SK-N-SH treated with all-trans-retinoic acid at 6 μM for 48 hours (cell line): ENCODE measurements at regions not wholly inside any gene's neighbourhood (a gene's known extent, or its start where the extent isn't known, plus 50 kb on each side); places are given as distances from the start of the nearest gene placed in this dataset.

Experiments
- ATAC-seq: fragments of 200-7000 bp; cut with Tn5 transposase; 3 replicates; pipeline ENCODE4 v1.9.1; 2020; ENCODE audit warnings: mild to moderate bottlenecking, moderate library complexity
- ARNTL ChIP-seq: fragments of 450-650 bp; formaldehyde crosslinking; IDR thresholded peaks from 2 replicates; pipeline ENCODE4 v1.5.0; 2020; ENCODE audit warnings: low read depth, mild to moderate bottlenecking, moderate library complexity, borderline replicate concordance
- BACH2 ChIP-seq: fragments of 250-450 bp; sonication (Bioruptor Pico); IDR thresholded peaks from 2 replicates; pipeline ENCODE4 v1.9.0; 2021; ENCODE audit warnings: mild to moderate bottlenecking, borderline replicate concordance
- CSDC2 ChIP-seq: fragments of 250-450 bp; sonication (Bioruptor Pico); IDR thresholded peaks from 2 replicates; pipeline ENCODE4 v1.5.0; 2020; ENCODE audit warnings: mild to moderate bottlenecking, moderate library complexity
- ESRRG ChIP-seq: fragments of 250-450 bp; sonication (Bioruptor Pico); IDR thresholded peaks from 2 replicates; pipeline ENCODE4 v1.6.1; 2021; ENCODE audit warnings: mild to moderate bottlenecking
- GLIS3 ChIP-seq: fragments of 250-450 bp; sonication (Bioruptor Pico); IDR thresholded peaks from 2 replicates; pipeline ENCODE4 v1.5.0; 2020; ENCODE audit warnings: mild to moderate bottlenecking, moderate library complexity
- ISL1 ChIP-seq: fragments of 250-450 bp; sonication (Bioruptor Pico); IDR thresholded peaks from 2 replicates; pipeline ENCODE4 v2.1.2; 2022; ENCODE audit warnings: mild to moderate bottlenecking, moderate library complexity
- OSR1 ChIP-seq: fragments of 250-450 bp; sonication (Bioruptor Pico); IDR thresholded peaks from 2 replicates; pipeline ENCODE4 v1.8.0; 2022; ENCODE audit warnings: moderate library complexity, mild to moderate bottlenecking, inconsistent platforms
- PPARA ChIP-seq: fragments of 250-450 bp; sonication (Bioruptor Pico); IDR thresholded peaks from 2 replicates; pipeline ENCODE4 v1.5.0; 2020; ENCODE audit warnings: mild to moderate bottlenecking, borderline replicate concordance
- RARB ChIP-seq: fragments of 250-450 bp; sonication (Bioruptor Pico); IDR thresholded peaks from 2 replicates; pipeline ENCODE4 v1.8.0; 2021; ENCODE audit warnings: mild to moderate bottlenecking, moderate library complexity
- SNAI2 ChIP-seq: fragments of 250-450 bp; sonication (Bioruptor Pico); IDR thresholded peaks from 2 replicates; pipeline ENCODE4 v1.5.0; 2020; ENCODE audit warnings: mild to moderate bottlenecking, moderate library complexity
- TCF4 ChIP-seq: fragments of 250-450 bp; sonication (Bioruptor Pico); IDR thresholded peaks from 2 replicates; pipeline ENCODE4 v1.8.0; 2021; ENCODE audit warnings: mild to moderate bottlenecking, moderate library complexity, borderline replicate concordance
- TOX ChIP-seq: fragments of 250-450 bp; sonication (Bioruptor Pico); IDR thresholded peaks from 2 replicates; pipeline ENCODE4 v1.8.0; 2021; ENCODE audit warnings: mild to moderate bottlenecking, moderate library complexity, borderline replicate concordance
- ZC3H10 ChIP-seq: fragments of 250-450 bp; sonication (Bioruptor Pico); IDR thresholded peaks from 2 replicates; pipeline ENCODE4 v1.5.1; 2021; ENCODE audit warnings: mild to moderate bottlenecking, moderate library complexity
- ZFP3 ChIP-seq: fragments of 250-450 bp; sonication (Bioruptor Pico); IDR thresholded peaks from 2 replicates; pipeline ENCODE4 v1.5.0; 2020; ENCODE audit warnings: mild to moderate bottlenecking, moderate library complexity
- ZFP30 ChIP-seq: fragments of 450-650 bp; formaldehyde crosslinking; IDR thresholded peaks from 2 replicates; pipeline ENCODE4 v1.5.0; 2022; ENCODE audit warnings: mild to moderate bottlenecking, moderate library complexity
- ZNF565 ChIP-seq: fragments of 450-650 bp; formaldehyde crosslinking; conservative IDR thresholded peaks from 2 replicates; pipeline ENCODE4 v1.5.0; 2020; ENCODE audit warnings: low read depth, mild to moderate bottlenecking, moderate library complexity
- ZNF70 ChIP-seq: fragments of 450-650 bp; formaldehyde crosslinking; IDR thresholded peaks from 2 replicates; pipeline ENCODE4 v1.5.0; 2020; ENCODE audit warnings: mild to moderate bottlenecking, moderate library complexity
- ZNF8 ChIP-seq: fragments of 450-650 bp; formaldehyde crosslinking; IDR thresholded peaks from 2 replicates; pipeline ENCODE4 v1.5.0; 2020; ENCODE audit warnings: mild to moderate bottlenecking, moderate library complexity
- TF ChIP-seq, protein P1 (sequence below): fragments of 250-450 bp; sonication (Bioruptor Pico); IDR thresholded peaks from 2 replicates; pipeline ENCODE4 v1.8.0; 2021; ENCODE audit warnings: low read depth, mild to moderate bottlenecking, moderate library complexity, borderline replicate concordance
- TF ChIP-seq, protein P2 (sequence below): fragments of 250-450 bp; sonication (Bioruptor Pico); IDR thresholded peaks from 2 replicates; pipeline ENCODE4 v1.5.0; 2020; ENCODE audit warnings: mild to moderate bottlenecking, moderate library complexity
- TF ChIP-seq, protein P3 (sequence below): fragments of 250-450 bp; sonication (Bioruptor Pico); IDR thresholded peaks from 2 replicates; pipeline ENCODE4 v1.5.1; 2020; ENCODE audit warnings: low read depth, mild to moderate bottlenecking, moderate library complexity
- TF ChIP-seq, protein P4 (sequence below): fragments of 250-450 bp; sonication (Bioruptor Pico); IDR thresholded peaks from 2 replicates; pipeline ENCODE4 v1.5.1; 2021; ENCODE audit warnings: mild to moderate bottlenecking, moderate library complexity
- TF ChIP-seq, protein P5 (sequence below): fragments of 250-450 bp; sonication (Bioruptor Pico); IDR thresholded peaks from 2 replicates; pipeline ENCODE4 v1.8.0; 2020; ENCODE audit warnings: mild to moderate bottlenecking, moderate library complexity, borderline replicate concordance

- TF ChIP-seq, protein P1, sequence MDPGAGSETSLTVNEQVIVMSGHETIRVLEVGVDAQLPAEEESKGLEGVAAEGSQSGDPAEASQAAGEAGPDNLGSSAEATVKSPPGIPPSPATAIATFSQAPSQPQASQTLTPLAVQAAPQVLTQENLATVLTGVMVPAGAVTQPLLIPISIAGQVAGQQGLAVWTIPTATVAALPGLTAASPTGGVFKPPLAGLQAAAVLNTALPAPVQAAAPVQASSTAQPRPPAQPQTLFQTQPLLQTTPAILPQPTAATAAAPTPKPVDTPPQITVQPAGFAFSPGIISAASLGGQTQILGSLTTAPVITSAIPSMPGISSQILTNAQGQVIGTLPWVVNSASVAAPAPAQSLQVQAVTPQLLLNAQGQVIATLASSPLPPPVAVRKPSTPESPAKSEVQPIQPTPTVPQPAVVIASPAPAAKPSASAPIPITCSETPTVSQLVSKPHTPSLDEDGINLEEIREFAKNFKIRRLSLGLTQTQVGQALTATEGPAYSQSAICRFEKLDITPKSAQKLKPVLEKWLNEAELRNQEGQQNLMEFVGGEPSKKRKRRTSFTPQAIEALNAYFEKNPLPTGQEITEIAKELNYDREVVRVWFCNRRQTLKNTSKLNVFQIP, result no peak
- TF ChIP-seq, protein P2, sequence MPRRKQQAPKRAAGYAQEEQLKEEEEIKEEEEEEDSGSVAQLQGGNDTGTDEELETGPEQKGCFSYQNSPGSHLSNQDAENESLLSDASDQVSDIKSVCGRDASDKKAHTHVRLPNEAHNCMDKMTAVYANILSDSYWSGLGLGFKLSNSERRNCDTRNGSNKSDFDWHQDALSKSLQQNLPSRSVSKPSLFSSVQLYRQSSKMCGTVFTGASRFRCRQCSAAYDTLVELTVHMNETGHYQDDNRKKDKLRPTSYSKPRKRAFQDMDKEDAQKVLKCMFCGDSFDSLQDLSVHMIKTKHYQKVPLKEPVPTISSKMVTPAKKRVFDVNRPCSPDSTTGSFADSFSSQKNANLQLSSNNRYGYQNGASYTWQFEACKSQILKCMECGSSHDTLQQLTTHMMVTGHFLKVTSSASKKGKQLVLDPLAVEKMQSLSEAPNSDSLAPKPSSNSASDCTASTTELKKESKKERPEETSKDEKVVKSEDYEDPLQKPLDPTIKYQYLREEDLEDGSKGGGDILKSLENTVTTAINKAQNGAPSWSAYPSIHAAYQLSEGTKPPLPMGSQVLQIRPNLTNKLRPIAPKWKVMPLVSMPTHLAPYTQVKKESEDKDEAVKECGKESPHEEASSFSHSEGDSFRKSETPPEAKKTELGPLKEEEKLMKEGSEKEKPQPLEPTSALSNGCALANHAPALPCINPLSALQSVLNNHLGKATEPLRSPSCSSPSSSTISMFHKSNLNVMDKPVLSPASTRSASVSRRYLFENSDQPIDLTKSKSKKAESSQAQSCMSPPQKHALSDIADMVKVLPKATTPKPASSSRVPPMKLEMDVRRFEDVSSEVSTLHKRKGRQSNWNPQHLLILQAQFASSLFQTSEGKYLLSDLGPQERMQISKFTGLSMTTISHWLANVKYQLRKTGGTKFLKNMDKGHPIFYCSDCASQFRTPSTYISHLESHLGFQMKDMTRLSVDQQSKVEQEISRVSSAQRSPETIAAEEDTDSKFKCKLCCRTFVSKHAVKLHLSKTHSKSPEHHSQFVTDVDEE, result no peak
- TF ChIP-seq GLIS3 (CRISPR knock-in tag), result no peak
- TF ChIP-seq RARB (CRISPR knock-in tag), result no peak
- TF ChIP-seq ZFP30, result no peak
- no peak for TF ChIP-seq CSDC2 (CRISPR knock-in tag)
- TF ChIP-seq ZFP3 (CRISPR knock-in tag), result no peak
- TF ChIP-seq, protein P3, sequence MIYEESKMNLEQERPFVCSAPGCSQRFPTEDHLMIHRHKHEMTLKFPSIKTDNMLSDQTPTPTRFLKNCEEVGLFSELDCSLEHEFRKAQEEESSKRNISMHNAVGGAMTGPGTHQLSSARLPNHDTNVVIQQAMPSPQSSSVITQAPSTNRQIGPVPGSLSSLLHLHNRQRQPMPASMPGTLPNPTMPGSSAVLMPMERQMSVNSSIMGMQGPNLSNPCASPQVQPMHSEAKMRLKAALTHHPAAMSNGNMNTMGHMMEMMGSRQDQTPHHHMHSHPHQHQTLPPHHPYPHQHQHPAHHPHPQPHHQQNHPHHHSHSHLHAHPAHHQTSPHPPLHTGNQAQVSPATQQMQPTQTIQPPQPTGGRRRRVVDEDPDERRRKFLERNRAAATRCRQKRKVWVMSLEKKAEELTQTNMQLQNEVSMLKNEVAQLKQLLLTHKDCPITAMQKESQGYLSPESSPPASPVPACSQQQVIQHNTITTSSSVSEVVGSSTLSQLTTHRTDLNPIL (CRISPR knock-in tag), result no peak
- no peak for TF ChIP-seq ZNF565 (CRISPR knock-in tag)
- no peak for TF ChIP-seq ZC3H10 (CRISPR knock-in tag)
- TF ChIP-seq ESRRG, result no peak
- TF ChIP-seq, protein P4, sequence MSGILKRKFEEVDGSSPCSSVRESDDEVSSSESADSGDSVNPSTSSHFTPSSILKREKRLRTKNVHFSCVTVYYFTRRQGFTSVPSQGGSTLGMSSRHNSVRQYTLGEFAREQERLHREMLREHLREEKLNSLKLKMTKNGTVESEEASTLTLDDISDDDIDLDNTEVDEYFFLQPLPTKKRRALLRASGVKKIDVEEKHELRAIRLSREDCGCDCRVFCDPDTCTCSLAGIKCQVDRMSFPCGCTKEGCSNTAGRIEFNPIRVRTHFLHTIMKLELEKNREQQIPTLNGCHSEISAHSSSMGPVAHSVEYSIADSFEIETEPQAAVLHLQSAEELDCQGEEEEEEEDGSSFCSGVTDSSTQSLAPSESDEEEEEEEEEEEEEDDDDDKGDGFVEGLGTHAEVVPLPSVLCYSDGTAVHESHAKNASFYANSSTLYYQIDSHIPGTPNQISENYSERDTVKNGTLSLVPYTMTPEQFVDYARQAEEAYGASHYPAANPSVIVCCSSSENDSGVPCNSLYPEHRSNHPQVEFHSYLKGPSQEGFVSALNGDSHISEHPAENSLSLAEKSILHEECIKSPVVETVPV, result no peak
- TF ChIP-seq PPARA (CRISPR knock-in tag), result no peak
- TF ChIP-seq BACH2 (CRISPR knock-in tag), result no peak
- no peak for TF ChIP-seq OSR1 (CRISPR knock-in tag)
- no peak for TF ChIP-seq ARNTL (CRISPR knock-in tag)
- TF ChIP-seq, protein P5, sequence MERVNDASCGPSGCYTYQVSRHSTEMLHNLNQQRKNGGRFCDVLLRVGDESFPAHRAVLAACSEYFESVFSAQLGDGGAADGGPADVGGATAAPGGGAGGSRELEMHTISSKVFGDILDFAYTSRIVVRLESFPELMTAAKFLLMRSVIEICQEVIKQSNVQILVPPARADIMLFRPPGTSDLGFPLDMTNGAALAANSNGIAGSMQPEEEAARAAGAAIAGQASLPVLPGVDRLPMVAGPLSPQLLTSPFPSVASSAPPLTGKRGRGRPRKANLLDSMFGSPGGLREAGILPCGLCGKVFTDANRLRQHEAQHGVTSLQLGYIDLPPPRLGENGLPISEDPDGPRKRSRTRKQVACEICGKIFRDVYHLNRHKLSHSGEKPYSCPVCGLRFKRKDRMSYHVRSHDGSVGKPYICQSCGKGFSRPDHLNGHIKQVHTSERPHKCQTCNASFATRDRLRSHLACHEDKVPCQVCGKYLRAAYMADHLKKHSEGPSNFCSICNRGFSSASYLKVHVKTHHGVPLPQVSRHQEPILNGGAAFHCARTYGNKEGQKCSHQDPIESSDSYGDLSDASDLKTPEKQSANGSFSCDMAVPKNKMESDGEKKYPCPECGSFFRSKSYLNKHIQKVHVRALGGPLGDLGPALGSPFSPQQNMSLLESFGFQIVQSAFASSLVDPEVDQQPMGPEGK, result no peak
- no peak for TF ChIP-seq TOX
- TF ChIP-seq TCF4 (CRISPR knock-in tag), result no peak
- TF ChIP-seq, all 23 proteins: peak for 0
- no peak for ATAC-seq
Observed at GRCh38 chr10:109280837-109281236, 642.5 kb downstream of the XPNPEP1 start.

- no peak for ATAC-seq
- TF ChIP-seq SNAI2 (CRISPR knock-in tag) (no peak), BACH2 (CRISPR knock-in tag) (no peak), ARNTL (CRISPR knock-in tag) (no peak), ZC3H10 (CRISPR knock-in tag) (no peak), ESRRG (no peak), ISL1 (CRISPR knock-in tag) (no peak), ZNF565 (CRISPR knock-in tag) (no peak), ZNF8 (CRISPR knock-in tag) (no peak), ZNF70 (CRISPR knock-in tag) (no peak), OSR1 (CRISPR knock-in tag) (no peak), ZFP3 (CRISPR knock-in tag) (no peak), ZFP30 (no peak), PPARA (CRISPR knock-in tag) (no peak)
- TF ChIP-seq, protein P3 (CRISPR knock-in tag), result no peak
- TF ChIP-seq, protein P1, result no peak
- TF ChIP-seq, protein P2, result no peak
- TF ChIP-seq, protein P4, result no peak
Observed at GRCh38 chr10:109277456-109277855, 645.9 kb downstream of the XPNPEP1 start.
